ENCODE measurements at regions not wholly inside any gene's neighbourhood (a gene's known extent, or its start where the extent isn't known, plus 50 kb on each side); places are given as distances from the start of the nearest gene placed in this dataset.

DNA sequence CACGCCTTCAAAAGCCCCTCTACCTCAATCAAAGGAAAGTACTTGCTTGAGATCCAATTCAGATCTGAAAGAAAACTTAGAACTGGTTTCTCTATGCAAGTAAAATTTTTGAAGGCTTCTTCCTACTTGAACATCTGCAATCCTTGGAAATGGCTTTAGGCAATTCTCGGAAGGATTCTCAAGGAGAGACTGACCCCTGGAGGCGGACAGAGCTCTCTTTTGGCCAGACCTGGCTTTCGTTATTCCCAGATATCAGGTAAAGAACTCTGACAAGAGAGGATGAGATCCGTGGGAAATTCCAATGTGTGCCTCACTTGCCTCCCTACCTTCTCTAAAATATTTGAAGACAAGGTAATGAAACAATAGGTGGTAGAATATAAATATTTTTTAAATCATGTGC lies 670.3 kb upstream of the FAM241A start:
- TF ChIP-seq STAT5A (IDR thresholded peaks at IDR 0.05; ENCODE audit: borderline replicate concordance, low read length): no peak
- no peak for TF ChIP-seq RHOXF2B (CRISPR knock-in tag; conservative IDR thresholded peaks at IDR 0.05)
- no peak for TF ChIP-seq E4F1 (CRISPR knock-in tag; IDR thresholded peaks at IDR 0.05; ENCODE audit: borderline replicate concordance)
- no peak for TF ChIP-seq ZNF184 (CRISPR knock-in tag; IDR thresholded peaks at IDR 0.05)
- TF ChIP-seq CHD2 (IDR thresholded peaks at IDR 0.05; ENCODE audit: low read depth, low read length): no peak
- no peak for TF ChIP-seq EWSR1 (IDR thresholded peaks at IDR 0.05; ENCODE audit: borderline replicate concordance, low read depth, partially characterized antibody)
- TF ChIP-seq, protein P1, sequence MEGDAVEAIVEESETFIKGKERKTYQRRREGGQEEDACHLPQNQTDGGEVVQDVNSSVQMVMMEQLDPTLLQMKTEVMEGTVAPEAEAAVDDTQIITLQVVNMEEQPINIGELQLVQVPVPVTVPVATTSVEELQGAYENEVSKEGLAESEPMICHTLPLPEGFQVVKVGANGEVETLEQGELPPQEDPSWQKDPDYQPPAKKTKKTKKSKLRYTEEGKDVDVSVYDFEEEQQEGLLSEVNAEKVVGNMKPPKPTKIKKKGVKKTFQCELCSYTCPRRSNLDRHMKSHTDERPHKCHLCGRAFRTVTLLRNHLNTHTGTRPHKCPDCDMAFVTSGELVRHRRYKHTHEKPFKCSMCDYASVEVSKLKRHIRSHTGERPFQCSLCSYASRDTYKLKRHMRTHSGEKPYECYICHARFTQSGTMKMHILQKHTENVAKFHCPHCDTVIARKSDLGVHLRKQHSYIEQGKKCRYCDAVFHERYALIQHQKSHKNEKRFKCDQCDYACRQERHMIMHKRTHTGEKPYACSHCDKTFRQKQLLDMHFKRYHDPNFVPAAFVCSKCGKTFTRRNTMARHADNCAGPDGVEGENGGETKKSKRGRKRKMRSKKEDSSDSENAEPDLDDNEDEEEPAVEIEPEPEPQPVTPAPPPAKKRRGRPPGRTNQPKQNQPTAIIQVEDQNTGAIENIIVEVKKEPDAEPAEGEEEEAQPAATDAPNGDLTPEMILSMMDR (IDR thresholded peaks at IDR 0.05 in 2 of 3, conservative IDR thresholded peaks at IDR 0.05 in 1 of 3; ENCODE audit: insufficient read depth in 2 of 3, low read depth in 1 of 3, low read length in 3 of 3): no peak
- TF ChIP-seq ZNF311 (CRISPR knock-in tag; IDR thresholded peaks at IDR 0.05): no peak
- TF ChIP-seq BCLAF1 (IDR thresholded peaks at IDR 0.05; ENCODE audit: borderline replicate concordance in 1 of 2, control insufficient read depth in 1 of 2, low read depth in 2 of 2, low read length in 1 of 2): no peak
- no peak for TF ChIP-seq EP300 (IDR thresholded peaks at IDR 0.05; ENCODE audit: low read length)
